Memory B cell (primary cell): ENCODE measurements at regions not wholly inside any gene's neighbourhood (a gene's known extent, or its start where the extent isn't known, plus 50 kb on each side); places are given as distances from the start of the nearest gene placed in this dataset.

Experiments
- ATAC-seq: fragments of 150-1000 bp; cut with Tn5 transposase; 2 replicates; pipeline ENCODE4 v1.10.0; 2021; ENCODE audit warnings: low read depth, mild to moderate bottlenecking, moderate library complexity
- DNase-seq, 2 donors: peaks; one replicate each; pipeline ENCODE4 v3.0.0; 2022; ENCODE audit warnings: low spot score in 2 of 2
- H3K27ac Mint-ChIP-seq: one replicate; pipeline ENCODE4 v1.8.0; 2022; ENCODE audit warnings: mild to moderate bottlenecking, moderate library complexity, mixed read lengths
- H3K27me3 Mint-ChIP-seq: one replicate; pipeline ENCODE4 v1.8.0; 2022; ENCODE audit warnings: mixed read lengths
- H3K36me3 Mint-ChIP-seq: one replicate; pipeline ENCODE4 v1.8.0; 2022; ENCODE audit warnings: mild to moderate bottlenecking, mixed read lengths
- H3K4me1 Mint-ChIP-seq: one replicate; pipeline ENCODE4 v1.8.0; 2022; ENCODE audit warnings: mixed read lengths
- H3K4me3 Mint-ChIP-seq: one replicate; pipeline ENCODE4 v1.8.0; 2022; ENCODE audit warnings: mild to moderate bottlenecking, moderate library complexity, mixed read lengths
- H3K9me3 Mint-ChIP-seq: one replicate; pipeline ENCODE4 v1.8.0; 2022; ENCODE audit warnings: mixed read lengths

- Mint-ChIP-seq H3K27me3 (peaks cover 3% of the 10 kb centered on the region), H3K27ac (no peak overlapping the region), H3K4me3 (no peak overlapping the region)
Measured at GRCh38 chr1:222326006-222326709, 221.7 kb downstream of the HHIPL2 start.

DNA sequence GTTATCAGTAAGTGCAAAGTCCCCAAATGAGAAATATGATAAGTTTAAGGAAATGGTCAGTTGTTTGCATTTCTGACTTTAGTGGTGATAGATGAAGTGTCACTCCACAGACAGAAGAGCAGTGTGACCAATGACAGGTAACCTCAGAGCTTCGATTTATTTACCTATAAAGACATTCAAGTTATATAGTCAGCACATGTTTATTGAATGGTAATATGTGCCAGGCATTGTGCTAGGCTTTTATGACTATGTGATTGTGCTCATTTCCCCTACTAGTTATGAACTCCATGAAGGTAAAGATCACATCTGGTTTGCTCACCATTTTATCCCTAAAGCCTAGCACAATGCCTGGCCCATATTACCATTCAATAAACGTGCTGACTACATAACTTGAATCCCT lies 222.4 kb downstream of the HHIPL2 start:
- peaks cover 3% of the 10 kb centered on the region for H3K9me3 Mint-ChIP-seq
- DNase-seq (no peak), ATAC-seq (no peak)
- no peak overlapping the region for H3K27ac Mint-ChIP-seq
- H3K4me1 Mint-ChIP-seq: no peaks in the 10 kb centered on the region
- H3K4me3 Mint-ChIP-seq: no peak overlapping the region
- H3K27me3 Mint-ChIP-seq: peaks cover 3% of the 10 kb centered on the region
- no peaks in the 10 kb centered on the region for H3K36me3 Mint-ChIP-seq

More at GRCh38 chr1:222326006-222326709, 221.7 kb downstream of the HHIPL2 start:
- ATAC-seq (no peak), DNase-seq (no peak)
- Mint-ChIP-seq H3K9me3 (peaks cover 3% of the 10 kb centered on the region), H3K4me1 (no peaks in the 10 kb centered on the region), H3K36me3 (no peaks in the 10 kb centered on the region)

DNA sequence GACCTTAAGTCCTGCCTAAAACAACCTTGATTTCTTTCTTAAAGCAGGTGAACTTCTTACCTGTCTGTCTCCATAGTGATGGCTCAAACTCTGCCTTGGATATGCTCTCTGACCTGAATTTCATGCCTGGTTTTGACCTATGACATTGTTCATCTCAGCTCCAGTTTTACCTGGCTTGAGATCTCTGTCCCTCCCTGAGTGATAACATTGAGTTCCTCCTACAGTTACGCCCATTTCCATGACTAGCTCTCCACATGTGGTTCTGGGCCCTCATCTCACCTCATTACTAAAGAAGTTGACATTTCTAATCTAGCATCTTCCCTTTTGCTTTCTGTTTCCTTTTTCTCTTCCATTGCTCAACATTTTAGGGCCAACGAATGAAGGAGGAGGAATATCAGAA lies 233.1 kb downstream of the HHIPL2 start:
- H3K9me3 Mint-ChIP-seq: no peaks in the 10 kb centered on the region

GRCh38 chr1:222310836-222311235 lies 237.1 kb downstream of the HHIPL2 start:
- peak; percentile 57 for ATAC-seq

More for the DNA sequence above, 233.1 kb downstream of the HHIPL2 start:
- peaks cover 2% of the 10 kb centered on the region for H3K36me3 Mint-ChIP-seq
- ATAC-seq: no peak
- H3K27ac Mint-ChIP-seq: no peak overlapping the region
- no peak overlapping the region for H3K4me3 Mint-ChIP-seq
- H3K27me3 Mint-ChIP-seq: peaks cover 14% of the 10 kb centered on the region
- no peak for DNase-seq
- peaks cover 4% of the 10 kb centered on the region for H3K4me1 Mint-ChIP-seq

DNA sequence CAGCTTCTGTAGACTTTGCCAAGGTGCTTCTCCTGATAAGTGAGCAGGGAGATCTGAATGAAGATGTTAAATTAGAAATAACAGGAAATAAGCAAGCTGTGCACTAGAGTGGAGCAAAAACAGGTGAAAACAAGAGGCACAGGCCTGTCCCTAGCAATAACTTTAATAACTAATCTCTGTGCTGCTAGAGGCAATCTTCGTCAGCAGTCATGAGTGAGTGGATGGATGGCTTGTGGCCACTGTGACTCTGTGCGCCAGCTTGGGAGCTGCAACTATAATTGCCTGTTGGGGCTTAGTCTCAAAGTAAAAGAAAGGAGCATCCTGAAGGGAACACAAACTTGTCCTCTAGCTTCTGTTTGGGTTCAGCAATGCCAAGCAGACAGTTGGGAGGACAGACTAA lies 240.3 kb downstream of the HHIPL2 start:
- ATAC-seq (no peak), DNase-seq (no peak)
- H3K27me3 Mint-ChIP-seq: no peaks in the 10 kb centered on the region
- no peaks in the 10 kb centered on the region for H3K36me3 Mint-ChIP-seq
- H3K9me3 Mint-ChIP-seq: no peaks in the 10 kb centered on the region
- no peak overlapping the region for H3K27ac Mint-ChIP-seq
- H3K4me1 Mint-ChIP-seq: no peaks in the 10 kb centered on the region
- H3K4me3 Mint-ChIP-seq: no peak overlapping the region

More at GRCh38 chr1:222310836-222311235, 237.1 kb downstream of the HHIPL2 start:
- Mint-ChIP-seq H3K9me3 (no peaks in the 10 kb centered on the region), H3K4me1 (peaks cover 4% of the 10 kb centered on the region), H3K27ac (no peak overlapping the region), H3K4me3 (no peak overlapping the region), H3K36me3 (peaks cover 2% of the 10 kb centered on the region), H3K27me3 (peaks cover 4% of the 10 kb centered on the region)
- no peak for DNase-seq

DNA sequence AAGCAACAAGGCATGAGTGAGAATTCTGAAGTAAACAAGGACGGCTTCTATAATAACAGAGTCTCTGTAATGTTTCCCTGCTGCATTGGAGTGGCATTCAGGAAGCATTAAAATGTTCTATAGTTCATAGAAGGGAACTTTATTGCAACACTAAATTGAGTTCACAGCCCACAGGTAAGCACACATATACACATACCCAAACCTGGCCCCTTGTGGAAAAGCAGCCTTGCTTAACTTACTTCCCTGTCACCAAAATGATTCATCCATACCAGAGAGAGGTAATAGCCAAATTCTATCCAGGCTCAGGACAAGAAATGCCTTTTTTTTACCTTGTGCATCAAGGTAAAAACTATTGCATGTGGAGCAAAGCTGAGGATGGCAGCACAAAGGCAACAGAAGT lies 241.4 kb downstream of the HHIPL2 start:
- Mint-ChIP-seq H3K27me3 (no peaks in the 10 kb centered on the region), H3K4me1 (no peaks in the 10 kb centered on the region), H3K4me3 (no peak overlapping the region), H3K36me3 (no peaks in the 10 kb centered on the region), H3K27ac (no peak overlapping the region), H3K9me3 (no peaks in the 10 kb centered on the region)
- no peak for ATAC-seq
- DNase-seq: no peak

- no peaks in the 10 kb centered on the region for H3K27me3 Mint-ChIP-seq
- H3K9me3 Mint-ChIP-seq: peaks cover 1% of the 10 kb centered on the region
- DNase-seq: no peak
- H3K36me3 Mint-ChIP-seq: no peaks in the 10 kb centered on the region
- H3K27ac Mint-ChIP-seq: no peak overlapping the region
- H3K4me3 Mint-ChIP-seq: no peak overlapping the region
- ATAC-seq: no peak
- no peaks in the 10 kb centered on the region for H3K4me1 Mint-ChIP-seq
Measured at GRCh38 chr1:222306011-222306410, 241.9 kb downstream of the HHIPL2 start.

GRCh38 chr1:222301652-222302051 lies 246.3 kb downstream of the HHIPL2 start:
- Mint-ChIP-seq H3K4me3 (no peak overlapping the region), H3K27me3 (no peaks in the 10 kb centered on the region), H3K9me3 (peaks cover 4% of the 10 kb centered on the region), H3K36me3 (no peaks in the 10 kb centered on the region), H3K4me1 (no peaks in the 10 kb centered on the region), H3K27ac (no peak overlapping the region)
- ATAC-seq (no peak), DNase-seq (no peak)

DNA sequence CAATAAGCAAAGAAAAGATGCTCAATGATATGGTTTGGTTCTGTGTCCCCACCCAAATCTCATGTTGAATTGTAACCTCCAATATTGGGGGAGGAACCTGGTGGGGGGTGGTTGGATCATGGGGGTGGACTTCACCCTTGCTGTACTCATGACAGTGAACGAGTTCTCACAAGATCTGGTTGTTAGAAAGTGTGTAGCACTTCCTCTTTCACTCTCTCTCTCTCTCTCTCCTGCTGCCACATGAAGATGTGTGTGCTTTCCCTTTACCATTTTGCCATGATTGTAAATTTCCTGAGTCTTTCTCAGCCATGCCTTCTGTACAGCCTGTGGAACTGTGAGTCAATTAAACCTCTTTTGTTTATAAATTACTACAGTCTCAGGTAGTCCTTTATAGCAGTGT lies 248.4 kb downstream of the HHIPL2 start:
- no peak for ATAC-seq
- no peaks in the 10 kb centered on the region for H3K27me3 Mint-ChIP-seq
- H3K9me3 Mint-ChIP-seq: peaks cover 11% of the 10 kb centered on the region
- DNase-seq: no peak
- H3K36me3 Mint-ChIP-seq: no peaks in the 10 kb centered on the region
- H3K4me3 Mint-ChIP-seq: no peak overlapping the region
- H3K4me1 Mint-ChIP-seq: no peaks in the 10 kb centered on the region
- no peak overlapping the region for H3K27ac Mint-ChIP-seq

- no peaks in the 10 kb centered on the region for H3K27me3 Mint-ChIP-seq
- no peaks in the 10 kb centered on the region for H3K4me1 Mint-ChIP-seq
- no peak for ATAC-seq
- no peaks in the 10 kb centered on the region for H3K36me3 Mint-ChIP-seq
- DNase-seq: no peak
- no peak overlapping the region for H3K27ac Mint-ChIP-seq
- peaks cover 8% of the 10 kb centered on the region for H3K9me3 Mint-ChIP-seq
- H3K4me3 Mint-ChIP-seq: no peak overlapping the region
Measured at GRCh38 chr1:222290866-222291265, 257.0 kb downstream of the HHIPL2 start.

DNA sequence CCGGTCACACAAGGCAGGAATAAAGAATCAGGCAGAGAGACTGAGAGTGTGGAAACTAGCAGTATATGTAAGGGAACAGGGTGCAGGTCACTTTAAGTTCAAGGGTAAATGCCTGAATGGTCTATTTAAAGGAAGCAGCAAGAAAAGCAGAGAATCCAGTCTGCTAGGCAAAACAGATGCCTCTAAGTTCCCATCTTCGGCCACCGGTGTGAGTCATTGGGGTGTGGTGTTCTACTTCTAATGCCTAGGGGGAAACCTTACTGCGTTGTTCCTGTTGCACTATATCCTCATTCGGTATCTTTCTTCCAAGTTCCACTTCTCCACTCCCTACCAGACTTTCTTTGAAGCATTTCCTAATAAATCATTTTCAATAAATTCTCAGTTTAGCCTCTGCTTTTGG lies 259.9 kb downstream of the HHIPL2 start:
- no peaks in the 10 kb centered on the region for H3K9me3 Mint-ChIP-seq
- ATAC-seq (no peak), DNase-seq (no peak)
- H3K4me3 Mint-ChIP-seq: no peak overlapping the region
- no peaks in the 10 kb centered on the region for H3K4me1 Mint-ChIP-seq
- no peak overlapping the region for H3K27ac Mint-ChIP-seq
- no peaks in the 10 kb centered on the region for H3K36me3 Mint-ChIP-seq
- peaks cover 3% of the 10 kb centered on the region for H3K27me3 Mint-ChIP-seq

- ATAC-seq (no peak), DNase-seq (no peak)
- no peak overlapping the region for H3K27ac Mint-ChIP-seq
- no peak overlapping the region for H3K4me3 Mint-ChIP-seq
- H3K27me3 Mint-ChIP-seq: peaks cover 3% of the 10 kb centered on the region
- no peaks in the 10 kb centered on the region for H3K4me1 Mint-ChIP-seq
- H3K36me3 Mint-ChIP-seq: no peaks in the 10 kb centered on the region
- no peaks in the 10 kb centered on the region for H3K9me3 Mint-ChIP-seq
Measured at GRCh38 chr1:222286011-222286410, 261.9 kb downstream of the HHIPL2 start.

DNA sequence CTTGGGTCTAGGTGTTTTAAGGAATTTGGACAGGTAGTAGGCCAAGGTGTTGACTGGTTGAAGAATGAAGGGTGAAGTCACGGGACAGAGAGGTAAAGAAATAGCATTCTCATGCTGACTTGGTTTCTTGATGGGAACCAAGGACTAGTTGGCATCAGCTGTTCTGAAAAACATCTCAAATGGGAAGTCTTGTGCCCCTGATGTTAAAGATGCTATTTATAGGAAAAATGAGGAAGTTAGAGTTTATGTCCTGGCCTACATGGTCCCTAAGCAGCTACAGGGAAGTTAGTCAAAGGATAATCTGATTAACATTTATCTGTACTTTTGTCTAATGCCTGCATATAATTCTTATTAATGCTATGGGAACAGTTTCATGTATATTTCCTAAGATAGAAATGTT lies 262.4 kb downstream of the HHIPL2 start:
- ATAC-seq (no peak), DNase-seq (no peak)
- H3K27ac Mint-ChIP-seq: no peak overlapping the region
- no peaks in the 10 kb centered on the region for H3K9me3 Mint-ChIP-seq
- no peak overlapping the region for H3K4me3 Mint-ChIP-seq
- no peaks in the 10 kb centered on the region for H3K4me1 Mint-ChIP-seq
- peaks cover 3% of the 10 kb centered on the region for H3K27me3 Mint-ChIP-seq
- H3K36me3 Mint-ChIP-seq: no peaks in the 10 kb centered on the region

DNA sequence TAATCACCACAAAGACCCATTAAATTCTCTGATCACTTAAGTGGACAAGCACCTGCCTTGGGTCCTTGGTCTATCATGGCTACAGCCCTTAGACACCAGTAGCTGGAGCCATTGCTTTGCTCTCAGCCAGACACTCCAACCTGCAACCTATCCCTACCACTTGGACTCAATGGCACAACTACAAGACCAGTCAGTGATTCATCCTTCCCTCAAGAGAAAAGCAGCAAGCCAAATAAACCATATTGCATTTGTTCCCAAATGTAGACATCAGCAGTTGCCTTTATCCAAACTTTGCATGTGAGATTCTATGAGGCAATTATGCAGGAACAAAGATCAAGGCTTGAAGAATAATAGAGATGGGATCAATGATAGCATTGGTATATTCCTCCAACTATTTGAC lies 263.4 kb downstream of the HHIPL2 start:
- Mint-ChIP-seq H3K36me3 (no peaks in the 10 kb centered on the region), H3K9me3 (no peaks in the 10 kb centered on the region), H3K27me3 (peaks cover 3% of the 10 kb centered on the region), H3K4me3 (no peak overlapping the region), H3K27ac (no peak overlapping the region), H3K4me1 (no peaks in the 10 kb centered on the region)
- ATAC-seq (no peak), DNase-seq (no peak)

DNA sequence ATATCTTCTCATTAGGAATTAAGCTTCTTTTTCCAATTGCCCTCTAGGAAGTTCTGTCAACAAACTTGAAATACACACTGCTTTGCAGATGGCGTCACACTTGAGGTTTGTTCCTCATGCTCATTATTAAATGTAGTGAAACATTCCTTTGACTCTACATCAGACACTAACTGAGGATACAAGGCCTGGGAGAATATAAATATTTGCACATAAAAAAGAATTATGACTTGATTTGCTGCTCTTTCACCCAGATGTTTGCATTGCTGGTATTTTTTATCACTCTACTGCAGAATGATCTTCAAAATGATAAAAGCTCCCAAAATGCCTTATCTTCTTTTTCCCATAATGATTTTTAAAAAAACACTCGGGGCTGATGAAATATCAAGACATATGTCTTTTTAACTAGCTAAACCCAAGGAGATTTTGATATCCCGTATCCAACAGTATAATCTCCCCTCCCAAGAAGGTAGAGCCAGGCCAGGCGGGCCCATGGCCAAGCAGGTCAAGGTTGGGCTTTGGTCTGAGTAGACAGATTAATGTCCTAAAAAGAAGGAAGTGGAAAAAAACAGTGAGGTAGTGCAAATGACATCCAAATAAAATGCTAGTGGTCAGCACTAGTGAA lies 264.6 kb downstream of the HHIPL2 start:
- Mint-ChIP-seq H3K27me3 (peaks cover 3% of the 10 kb centered on the region), H3K4me3 (no peak overlapping the region), H3K4me1 (no peaks in the 10 kb centered on the region), H3K36me3 (no peaks in the 10 kb centered on the region), H3K9me3 (no peaks in the 10 kb centered on the region), H3K27ac (no peak overlapping the region)
- ATAC-seq (no peak), DNase-seq (no peak)
